Gastroesophageal sphincter (tissue), 3 donors: ENCODE measurements at regions not wholly inside any gene's neighbourhood (a gene's known extent, or its start where the extent isn't known, plus 50 kb on each side); places are given as distances from the start of the nearest gene placed in this dataset.

Source experiments
- CTCF ChIP-seq, 4 experiments: fragments of 200-600 bp in 2 of 4; fragments of 450-650 bp in 2 of 4; sonication (generic) in 1 of 4; IDR thresholded peaks; one replicate each; pipeline ENCODE4 v1.5.1; 2017 to 2019; ENCODE audit warnings: antibody characterized with exemption in 4 of 4, mild to moderate bottlenecking in 2 of 4, moderate library complexity in 2 of 4
- EP300 ChIP-seq: sonication (generic); formaldehyde crosslinking; IDR thresholded peaks from one replicate; pipeline ENCODE4 v1.6.1; 2017; ENCODE audit warnings: antibody characterized with exemption, mild to moderate bottlenecking
- POLR2A ChIP-seq, 2 donors: fragments of 450-650 bp; IDR thresholded peaks; one replicate each; pipeline ENCODE4 v1.6.1; 2017; ENCODE audit warnings: antibody characterized with exemption in 2 of 2, mild to moderate bottlenecking in 2 of 2, moderate library complexity in 1 of 2
- POLR2AphosphoS5 ChIP-seq: sonication (generic); formaldehyde crosslinking; IDR thresholded peaks from one replicate; pipeline ENCODE4 v1.6.1; 2017; ENCODE audit warnings: antibody characterized with exemption

- TF ChIP-seq POLR2A (IDR thresholded peaks at IDR 0.05) (no peak), CTCF (IDR thresholded peaks at IDR 0.05) (no peak), EP300 (no peak), POLR2AphosphoS5 (no peak)
Measured at GRCh38 chr9:27880635-27881034, 307.4 kb upstream of the C9orf72 start.
